Activated CD4-positive, CD25-positive, alpha-beta regulatory T cell treated with anti-CD3 and anti-CD28 coated beads, Interleukin-2, amount 50 U/mL, for 16 hours (primary cell): ENCODE measurements at regions not wholly inside any gene's neighbourhood (a gene's known extent, or its start where the extent isn't known, plus 50 kb on each side); places are given as distances from the start of the nearest gene placed in this dataset.

Experiments
- DNase-seq: peaks from one replicate; pipeline ENCODE4 v3.0.0-alpha.2; 2020; ENCODE audit warnings: low read depth, low spot score

DNA sequence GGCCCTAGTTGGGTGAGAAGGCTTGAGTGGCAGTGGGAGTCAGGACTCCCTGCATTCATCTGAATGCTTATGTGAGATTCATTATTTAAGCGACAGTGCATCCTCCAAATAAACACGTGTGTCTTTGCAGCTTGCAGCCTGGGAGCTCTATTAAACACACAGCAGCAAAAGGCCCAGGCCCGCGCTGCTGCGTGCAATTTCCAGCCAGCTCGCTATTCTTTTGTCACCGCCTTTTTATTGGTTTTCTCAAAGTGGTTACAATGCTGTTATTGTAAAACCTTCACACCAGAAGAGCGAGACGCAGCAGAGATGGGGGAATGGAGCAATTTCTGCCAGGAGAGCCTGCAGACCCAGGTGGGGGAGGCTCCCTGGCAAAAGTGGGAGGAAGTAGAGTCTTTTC is 252.5 kb downstream of the BCOR start:
- no peak for DNase-seq

DNA sequence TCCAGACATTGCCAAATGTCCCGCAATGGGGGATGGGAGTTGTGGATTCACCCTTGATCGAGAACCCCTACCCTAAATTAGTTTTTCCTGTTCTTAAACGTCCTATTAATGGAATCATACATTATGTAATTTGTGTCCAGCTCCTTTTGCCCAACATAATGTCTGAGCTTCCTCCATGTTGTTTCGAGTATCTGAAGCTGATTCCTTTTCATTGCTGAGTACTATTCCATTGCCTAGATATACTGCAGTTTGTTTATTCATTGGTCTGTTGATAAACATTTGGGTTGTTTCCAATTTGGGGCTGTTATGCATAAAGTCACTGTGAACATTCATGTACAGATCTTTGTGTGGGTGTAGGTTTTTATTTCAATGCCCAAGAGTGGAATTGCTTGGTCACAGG is 251.3 kb downstream of the BCOR start:
- no peak for DNase-seq

DNA sequence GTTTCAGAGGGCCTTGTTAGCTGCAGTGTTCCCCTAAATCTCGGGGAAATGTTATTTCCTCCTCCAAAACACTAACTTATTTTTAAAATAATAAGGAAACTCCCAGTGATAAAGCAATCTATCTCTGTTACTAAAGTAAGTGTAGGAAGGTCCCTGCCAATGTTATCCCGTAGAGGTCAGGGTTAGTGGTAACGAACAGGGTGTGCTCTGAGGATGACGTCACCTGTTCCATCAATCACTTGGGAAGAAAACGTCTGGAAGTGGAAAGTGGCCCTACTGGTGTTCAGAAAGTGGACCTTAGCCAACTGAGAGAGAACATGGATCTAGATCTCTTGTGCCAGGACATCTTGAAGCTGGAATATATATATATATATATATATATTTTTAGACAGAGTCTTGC is 249.5 kb downstream of the BCOR start:
- DNase-seq, result no peak

DNA sequence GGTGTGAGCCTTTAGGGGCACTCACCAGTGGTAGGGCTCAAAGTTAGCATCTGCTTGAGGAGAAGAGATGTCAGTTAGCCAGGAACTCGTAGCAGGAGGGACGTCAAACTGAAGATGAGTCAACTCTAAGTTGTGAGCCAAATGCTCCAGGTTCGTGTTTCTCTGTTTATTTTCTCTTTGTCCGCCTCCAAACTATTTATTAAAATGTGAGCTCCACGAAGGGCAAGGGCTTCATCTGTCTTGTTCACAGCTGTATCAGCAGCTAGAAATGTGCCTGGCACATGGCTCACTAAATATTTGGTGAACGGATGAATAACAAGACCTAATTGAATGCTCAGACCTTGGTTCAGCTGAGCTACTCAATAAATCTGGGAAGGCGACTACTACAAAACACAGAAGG is 248.9 kb downstream of the BCOR start:
- DNase-seq, result no peak

DNA sequence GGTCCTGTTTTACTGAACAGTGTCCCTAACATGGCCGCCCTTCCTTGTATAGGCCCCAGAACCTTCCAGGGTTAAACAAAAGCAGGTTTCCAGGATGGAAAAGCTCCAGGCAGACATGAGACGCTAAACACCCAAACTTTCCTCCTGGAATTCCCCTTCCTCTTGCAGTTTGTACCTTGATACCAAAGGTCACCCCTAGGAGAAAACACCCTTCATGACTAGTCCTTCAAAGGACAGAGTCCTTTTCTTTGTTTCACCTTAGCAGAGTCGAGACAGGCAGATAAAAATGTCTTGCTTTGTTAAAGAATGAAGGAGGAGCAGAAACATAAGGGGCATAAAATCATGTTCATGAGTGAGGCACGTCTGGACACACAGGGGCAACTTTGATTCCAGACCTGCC is 247.5 kb downstream of the BCOR start:
- DNase-seq, result no peak

DNA sequence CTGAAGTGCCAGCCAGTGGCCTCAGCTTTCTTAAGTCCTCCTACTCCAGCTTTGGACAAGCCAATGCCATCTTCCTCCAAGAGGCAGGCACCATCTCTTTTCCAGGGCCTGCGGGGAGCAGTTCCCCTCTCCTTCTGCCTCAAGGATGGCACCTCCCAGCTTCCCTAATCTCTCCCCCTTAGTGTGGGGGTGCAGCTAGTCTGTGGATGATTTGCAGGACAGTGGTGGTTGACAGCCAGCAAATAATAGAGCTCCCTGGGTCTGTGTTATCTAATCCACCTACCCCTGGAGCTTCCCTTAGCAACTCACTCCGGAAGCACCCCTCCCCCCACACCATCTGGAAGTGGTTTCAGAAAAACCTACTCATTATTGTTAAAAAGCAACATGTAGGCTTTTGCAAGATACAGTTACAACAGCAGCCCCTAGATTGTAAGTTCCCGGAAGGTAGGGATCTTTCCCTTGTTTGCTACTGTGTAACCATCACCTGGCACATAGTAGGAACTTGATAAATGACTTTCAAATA is 247.1 kb downstream of the BCOR start:
- no peak for DNase-seq

DNA sequence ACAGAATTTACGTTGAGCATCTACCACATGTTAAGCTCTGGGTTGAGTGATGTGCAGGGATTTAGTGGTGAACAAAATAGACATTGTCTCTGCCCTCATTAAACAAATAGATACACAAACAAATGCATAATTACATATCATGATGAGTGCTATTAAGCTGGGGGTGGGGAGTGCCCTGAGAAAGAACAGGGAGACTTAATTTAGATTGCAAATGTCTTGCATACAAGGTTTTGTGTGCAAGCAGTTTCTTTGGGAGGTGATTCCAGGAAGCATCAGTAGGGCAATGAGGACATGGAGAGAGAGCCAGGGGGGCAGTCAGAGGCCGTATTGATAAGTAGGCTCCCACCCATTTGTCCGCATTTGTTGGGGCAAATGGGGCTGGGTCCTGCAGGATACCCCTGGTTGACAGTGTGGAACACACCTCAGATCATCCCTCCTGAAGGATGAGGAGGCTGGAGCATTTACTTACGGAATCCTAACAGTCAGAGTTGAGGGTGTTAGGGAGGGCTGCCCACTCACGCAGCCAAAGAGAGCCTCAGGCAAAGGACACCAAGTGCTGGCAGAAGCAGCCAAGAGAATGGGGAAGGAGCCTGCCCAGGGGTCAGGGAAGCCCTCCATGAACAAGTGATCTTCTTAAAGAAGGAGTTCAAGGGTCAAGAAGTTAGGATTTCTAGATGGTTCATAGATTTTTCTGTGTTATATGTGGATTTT is 245.9 kb downstream of the BCOR start:
- DNase-seq, result no peak

DNA sequence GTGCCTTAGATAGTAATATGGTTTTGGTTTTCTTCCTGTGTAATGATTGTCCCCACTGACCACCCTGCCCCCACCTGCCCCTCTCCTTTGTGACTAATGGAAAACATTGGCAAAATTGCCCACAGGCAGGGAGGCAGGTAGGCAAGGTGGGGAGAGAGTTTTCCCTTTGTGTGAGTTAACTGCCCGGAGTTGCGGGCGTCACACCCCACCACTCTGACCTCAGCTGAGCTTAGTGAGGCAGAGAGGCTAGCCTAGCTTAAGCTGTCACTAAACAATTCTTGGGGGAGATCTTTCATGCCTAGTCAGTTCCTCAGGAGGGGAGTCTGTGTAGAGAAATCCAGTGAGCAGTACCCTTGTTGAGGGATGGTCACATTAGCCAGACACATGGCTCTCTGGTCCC is 245.3 kb downstream of the BCOR start:
- no peak for DNase-seq

DNA sequence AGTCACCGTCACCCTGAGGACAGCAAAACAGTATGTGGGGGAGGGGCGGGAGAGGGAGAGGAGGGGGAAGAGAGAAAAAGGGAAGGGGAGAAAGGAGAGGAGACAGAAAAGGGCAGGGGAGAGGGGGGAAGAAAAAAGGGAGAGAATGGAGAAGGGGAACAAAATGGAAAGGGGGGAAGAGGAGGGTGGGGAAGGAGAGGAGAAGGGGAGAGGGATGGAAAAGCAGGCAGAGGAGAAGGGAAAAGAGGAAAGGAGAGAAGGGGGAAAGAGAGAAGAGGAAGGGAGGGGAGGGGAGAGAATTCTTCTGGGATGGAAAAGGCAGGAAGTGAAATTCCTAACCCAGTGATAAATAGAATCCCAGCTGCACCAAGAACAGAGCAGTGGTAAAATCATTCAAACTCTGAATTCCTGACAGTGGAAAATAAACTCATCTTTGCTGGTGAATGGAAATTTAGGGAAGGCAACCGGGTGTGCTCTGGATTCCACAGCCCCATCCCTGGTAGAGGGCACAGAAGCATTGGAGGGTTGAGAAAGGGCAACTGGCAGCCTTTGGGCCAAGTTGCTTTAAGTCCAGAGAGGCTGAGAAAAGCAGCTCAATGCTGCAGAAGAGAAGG is 244.2 kb downstream of the BCOR start:
- no peak for DNase-seq

DNA sequence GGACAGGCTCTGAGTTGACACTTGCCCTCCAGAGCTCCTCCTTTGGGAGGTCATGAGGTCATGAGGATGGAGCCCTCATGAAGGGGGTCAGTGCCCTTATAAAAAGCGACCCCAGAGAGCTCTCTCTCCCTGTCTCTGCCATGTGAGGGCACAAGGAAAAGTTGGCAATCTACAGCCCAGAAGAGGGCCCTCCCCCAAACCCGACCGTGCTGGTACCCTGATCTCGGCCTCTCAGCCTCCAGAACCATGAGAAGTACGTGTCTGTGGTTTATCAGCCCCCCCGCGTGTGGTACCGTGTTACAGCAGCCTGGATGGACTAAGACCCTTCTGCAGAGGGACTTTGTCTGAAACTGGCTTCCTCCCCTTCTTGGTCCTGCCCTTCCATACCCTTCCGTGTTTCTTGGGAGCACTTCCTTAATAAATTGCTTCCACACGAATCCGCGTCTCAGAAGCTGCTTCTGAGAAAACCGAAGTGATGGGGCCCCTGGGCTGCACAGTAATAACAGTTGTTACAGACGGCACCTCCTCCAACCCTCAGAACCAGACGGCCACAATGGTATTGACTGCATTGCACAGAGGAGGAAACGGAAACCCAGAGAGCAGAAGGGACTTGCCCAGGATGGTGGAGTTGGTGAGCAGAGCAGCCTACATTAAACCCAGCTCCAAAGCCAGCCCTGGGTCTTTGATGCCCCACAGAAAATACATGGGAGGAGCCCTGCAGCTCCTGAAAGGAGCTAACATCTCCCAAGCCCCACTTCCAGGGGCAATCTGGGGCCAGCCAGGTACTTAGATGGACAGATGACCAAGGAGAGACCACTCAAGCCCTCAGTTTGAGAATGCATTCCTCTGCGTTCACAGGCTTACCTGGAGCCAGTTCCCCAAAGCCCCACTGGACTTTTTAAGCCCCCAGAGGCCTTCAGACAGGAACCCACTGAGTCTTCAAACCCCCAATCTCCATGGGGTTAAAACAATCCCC is 242.7 kb downstream of the BCOR start:
- peak; percentile 57 for DNase-seq

DNA sequence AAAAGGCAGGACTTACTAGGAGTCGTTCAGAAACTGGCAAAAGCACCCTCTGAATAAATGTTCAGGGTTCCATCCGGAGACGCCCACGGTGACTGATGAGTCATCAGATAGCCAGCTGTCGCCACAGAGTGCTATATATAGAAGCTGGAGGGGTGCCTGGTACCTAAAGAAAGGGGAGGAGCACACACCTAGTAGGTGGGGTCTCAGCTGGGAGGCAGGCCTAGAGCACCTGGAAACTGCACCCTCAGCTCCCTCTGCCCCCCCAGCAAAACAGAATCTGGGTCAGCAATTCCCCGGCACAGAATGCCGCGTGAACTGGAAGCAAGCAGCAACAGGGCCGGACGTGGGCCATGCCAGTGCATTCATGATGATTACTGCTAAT is 242.0 kb downstream of the BCOR start:
- DNase-seq, result peak; percentile 49

DNA sequence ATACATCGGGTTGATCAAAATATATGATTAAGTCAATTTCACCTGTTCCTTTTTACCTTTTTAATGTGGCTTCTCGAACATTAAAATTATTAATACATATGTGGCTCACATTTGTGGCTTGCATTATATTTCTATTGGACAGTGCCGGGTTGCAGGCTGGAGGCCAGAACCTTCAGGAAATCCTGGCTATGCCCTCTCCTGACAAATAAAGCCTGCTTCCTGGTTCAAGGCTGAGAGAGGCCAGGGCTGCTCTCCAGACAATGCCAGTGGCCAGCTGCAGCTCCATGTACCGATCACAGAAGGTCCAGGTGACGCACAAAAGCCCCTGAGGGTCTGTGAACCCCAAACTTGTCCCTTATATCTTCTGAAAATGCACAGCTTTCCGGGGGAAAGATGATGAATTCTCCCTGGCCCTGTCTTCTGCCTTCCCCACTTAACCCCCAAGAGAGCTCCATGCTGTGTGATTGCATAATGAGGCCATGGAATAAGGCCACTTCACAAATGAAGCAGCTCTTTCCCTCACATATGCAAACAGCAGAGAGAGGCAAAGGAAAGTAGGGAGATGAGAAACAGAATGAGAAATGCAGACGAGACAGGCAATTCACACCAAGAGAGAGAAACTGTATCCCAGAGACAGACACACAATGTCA is 241.2 kb downstream of the BCOR start:
- no peak for DNase-seq

DNA sequence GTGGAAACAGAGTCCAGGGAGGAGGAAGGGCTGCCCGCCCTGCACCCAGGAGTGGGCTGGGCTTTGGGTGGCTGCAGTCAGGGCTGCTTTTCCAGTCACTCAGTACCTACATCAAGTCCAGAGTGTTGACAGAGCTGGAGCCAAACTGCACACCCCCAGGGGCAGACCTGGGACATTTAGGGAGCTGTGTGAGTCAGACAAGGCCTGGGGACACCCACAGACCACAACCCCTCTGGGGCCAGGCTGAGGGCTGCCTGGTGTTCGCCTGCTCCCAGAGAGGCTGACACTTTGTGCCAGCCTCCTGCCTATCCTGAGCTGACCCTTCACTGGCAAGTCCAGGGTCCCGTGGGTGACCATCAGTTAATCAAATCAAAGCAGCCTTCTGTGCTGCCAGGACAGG is 240.0 kb downstream of the BCOR start:
- no peak for DNase-seq

DNA sequence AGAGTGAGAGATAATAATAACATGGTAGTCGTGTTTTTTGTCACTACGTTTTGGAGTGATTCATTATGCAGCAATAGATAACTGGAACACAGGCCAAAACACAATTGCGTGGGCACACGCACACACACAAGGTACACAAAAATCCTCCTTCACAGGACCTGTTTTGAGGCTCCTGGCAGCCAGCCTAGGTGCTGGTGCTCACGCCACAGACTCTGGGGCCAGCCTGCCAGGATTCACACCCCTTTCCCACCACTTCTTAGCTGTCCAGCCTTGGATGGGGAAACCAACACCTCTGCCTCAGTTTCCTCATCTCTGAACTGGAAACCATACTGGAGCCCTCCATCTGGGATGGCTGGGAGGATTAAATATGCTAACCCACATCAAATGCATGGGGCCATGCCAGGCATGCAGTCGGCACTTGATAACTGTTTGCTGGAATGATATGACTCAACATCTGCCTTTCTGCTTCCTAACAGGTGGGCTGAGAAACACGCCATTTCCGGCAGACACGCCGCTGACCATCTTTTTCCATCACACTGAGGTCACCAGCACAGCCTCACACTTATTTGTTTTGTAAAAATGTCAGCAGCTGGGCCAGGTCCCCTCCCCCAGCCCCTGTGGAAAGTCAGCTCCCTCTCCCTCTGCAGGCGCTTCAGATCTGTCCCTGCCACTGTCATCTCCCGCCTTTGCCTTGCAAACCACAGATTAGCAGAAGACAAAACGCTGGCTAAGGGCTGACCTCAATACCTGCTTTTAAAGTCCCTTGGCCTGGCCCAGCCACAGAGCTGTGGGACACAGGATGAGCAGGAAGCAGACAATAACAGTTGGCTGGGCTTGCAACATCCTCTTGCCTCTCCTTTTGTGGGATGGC is 237.5 kb downstream of the BCOR start:
- DNase-seq, result peak; percentile 47

DNA sequence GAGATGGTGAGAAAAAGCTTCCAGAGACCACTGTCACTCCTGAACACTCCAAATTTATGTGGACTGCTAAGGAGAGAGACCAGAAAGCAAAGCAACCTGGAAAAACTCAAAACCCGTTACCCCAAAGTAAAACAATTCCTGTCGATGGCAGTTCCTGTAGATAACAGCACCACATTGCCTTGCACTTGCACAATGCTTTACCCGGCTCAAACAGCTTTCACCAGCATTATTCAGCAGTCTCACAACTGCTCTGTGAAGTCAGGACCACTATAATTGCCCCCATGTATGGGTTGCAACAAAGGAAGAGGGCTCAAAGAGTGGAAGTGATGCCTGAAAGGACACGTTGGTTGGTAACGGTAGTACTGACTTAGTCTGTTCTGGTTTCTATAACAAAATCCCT is 234.8 kb downstream of the BCOR start:
- DNase-seq, result no peak

DNA sequence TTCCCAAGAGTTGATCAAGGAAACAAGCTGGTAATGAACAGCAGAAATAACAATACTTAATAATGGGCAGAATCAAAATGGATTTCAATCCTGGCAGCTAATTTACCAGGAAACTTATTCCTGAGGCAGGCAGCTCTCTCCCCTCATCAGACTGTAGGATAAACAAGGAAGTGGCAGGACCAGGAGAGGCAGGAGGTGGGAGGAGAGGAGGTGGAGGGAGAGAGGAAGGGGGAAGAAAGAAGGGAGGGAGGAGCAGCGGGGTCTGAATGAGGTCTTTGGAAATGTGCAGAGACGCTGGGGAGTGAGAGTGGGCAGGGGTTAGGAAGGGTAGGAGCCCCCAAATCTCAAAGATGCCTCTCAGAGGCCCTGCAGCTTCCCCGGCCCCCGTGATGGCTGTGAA is 231.5 kb downstream of the BCOR start:
- DNase-seq, result no peak

DNA sequence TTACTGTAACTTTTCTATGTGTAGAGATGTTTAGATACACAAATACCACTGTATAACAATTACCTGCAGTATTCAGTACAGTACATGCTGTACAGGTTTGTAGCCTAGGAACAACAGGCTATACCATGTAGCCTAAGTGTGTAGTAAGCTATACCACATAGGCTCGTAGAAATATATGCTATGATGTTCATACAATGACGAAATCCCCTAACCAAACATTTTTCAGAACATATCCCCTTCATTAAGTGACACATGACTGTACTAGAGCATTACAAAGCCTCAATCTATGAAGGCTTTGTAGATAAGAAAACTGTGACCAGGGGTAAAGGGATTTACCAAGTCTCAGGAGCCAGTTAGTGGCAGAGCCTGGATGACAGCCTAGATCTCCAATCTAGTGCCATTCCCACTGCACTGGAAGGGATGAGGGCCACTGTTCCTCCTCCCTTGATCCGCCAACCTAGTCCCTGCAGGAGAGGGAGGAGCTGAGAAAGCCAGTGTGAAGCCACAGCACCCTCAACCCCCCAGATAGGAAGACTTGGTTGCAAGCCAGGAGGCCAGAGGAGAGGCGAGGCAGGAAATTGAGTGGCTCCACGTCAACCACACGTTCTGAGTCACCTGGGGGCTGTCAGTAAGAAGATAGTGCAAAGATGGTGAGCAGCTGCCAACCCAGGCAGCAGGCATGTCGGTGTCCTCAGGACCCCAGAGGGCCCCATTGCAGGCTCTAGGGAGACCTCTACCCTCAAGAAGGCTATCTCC is 227.7 kb downstream of the BCOR start:
- peak; percentile 32 for DNase-seq

DNA sequence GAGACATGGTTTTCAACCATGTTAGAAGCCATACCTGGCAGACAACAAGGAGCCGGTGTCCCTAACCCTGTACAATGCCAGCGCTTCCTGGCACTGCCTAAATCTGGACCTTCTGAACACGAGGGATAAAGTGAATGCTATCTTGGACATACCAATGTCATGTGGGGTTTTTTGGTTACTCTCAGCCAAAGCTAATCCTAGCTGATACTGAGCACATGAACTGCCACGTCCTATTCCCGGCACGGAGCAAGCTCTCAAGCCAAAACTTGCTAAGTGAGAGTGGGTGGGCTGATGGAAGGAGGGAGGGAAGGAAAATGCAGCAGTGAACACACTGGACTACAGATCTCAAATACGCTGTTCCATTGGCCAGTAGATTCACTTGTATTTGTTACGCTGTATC is 226.1 kb downstream of the BCOR start:
- DNase-seq, result no peak

DNA sequence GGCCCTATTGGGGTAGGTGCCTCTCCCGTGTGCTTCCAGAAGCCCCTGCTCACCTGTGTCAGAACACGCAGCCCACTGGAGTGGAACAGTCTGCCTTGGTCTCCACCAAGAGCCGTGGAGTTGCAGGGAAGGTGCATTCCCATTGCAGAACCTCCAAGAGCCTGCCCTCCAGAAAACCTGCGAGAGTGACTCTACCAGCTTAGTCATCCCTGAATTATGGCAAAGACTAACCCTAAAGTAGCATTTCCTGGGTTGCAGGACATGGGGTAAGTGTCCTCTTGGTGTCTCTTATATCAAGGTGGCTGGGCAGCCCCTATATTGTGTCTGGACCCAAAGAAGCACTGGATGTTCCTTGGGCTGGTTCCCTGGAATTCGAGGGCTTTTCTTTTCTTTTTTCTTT is 224.6 kb downstream of the BCOR start:
- DNase-seq, result no peak

DNA sequence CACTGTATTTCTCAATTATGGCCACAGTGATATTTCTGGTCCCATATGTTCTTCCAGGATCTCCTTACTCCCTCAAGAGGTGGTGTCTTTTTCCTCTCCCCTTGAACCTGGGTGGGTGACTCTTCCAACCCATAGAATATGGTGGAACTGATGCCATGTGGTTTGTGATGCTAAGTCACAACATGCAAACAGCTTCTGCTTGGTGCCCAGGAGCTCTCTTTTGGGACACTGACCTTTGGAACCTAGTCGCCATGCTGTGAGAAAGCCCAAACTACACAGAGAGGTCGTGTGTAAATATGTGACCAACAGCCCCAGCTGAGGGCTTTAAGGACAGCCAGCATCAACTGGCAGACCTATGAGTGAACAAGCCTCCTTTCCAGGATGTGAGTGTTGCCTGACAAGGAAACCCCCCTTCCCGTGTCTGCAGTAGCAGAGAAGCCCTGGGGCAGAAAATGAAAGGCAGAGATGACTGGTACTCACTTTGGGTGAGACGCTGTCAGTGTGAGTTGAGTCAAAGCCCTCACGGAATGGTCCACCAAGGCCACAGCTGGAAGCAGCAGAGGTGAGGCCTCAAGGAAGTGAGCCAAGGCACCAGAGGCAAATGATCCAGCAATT is 223.4 kb downstream of the BCOR start:
- peak; percentile 26 for DNase-seq
